ENCODE measurements at regions not wholly inside any gene's neighbourhood (a gene's known extent, or its start where the extent isn't known, plus 50 kb on each side); places are given as distances from the start of the nearest gene placed in this dataset.

- Histone ChIP-seq H3K27me3 (ENCODE audit: control insufficient read depth in 1 of 2, insufficient read depth in 2 of 2, low read length in 2 of 2) (no peaks in the 10 kb centered on the region), H3K27ac (ENCODE audit: low read length) (no peak overlapping the region), H3K4me3 (ENCODE audit: low read length in 2 of 2) (no peak overlapping the region), H3K9ac (ENCODE audit: low read length in 2 of 2) (no peak overlapping the region), H3K9me3 (ENCODE audit: control insufficient read depth in 2 of 2, low read length in 2 of 2) (no peaks in the 10 kb centered on the region), H3K36me3 (ENCODE audit: control insufficient read depth in 2 of 2, insufficient read depth in 2 of 2, low read length in 2 of 2) (no peaks in the 10 kb centered on the region), H3K4me1 (ENCODE audit: control insufficient read depth, insufficient read depth, low read length) (no peaks in the 10 kb centered on the region)
Observed at GRCh38 chr16:61390965-61391637, 645.1 kb downstream of the CDH8 start.

DNA sequence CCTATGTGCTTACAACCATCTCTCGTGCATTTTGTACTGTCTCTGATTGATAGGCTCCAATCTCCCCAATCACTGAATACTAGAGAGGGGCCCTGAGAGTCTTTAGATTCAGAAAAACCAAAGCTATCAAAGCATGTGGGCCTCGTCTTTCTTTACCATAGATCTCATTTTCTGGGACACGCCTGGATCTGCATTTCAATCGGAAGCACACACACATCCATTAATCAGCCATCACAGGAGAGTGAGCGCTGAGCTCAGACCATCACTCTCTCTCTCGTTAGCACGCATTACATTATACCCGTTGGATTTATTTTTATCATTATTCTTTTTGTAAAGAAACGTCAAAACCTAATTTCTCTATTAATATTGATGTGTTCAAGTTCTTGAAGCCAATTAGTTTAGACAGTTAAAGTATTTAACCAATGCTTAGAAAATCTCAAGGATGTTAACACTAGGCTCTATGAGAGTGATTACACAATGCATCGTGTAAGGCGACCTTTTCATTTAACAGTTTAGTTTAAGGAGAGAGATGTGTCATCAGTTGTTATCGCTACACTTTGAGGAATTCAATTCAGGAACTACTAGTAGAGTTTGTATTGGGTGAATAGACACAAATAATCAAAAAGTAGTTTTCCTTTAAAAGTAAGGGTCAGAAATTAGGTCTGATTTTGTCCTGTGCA lies 650.7 kb downstream of the CDH8 start:
- no peak overlapping the region for H3K27ac ChIP-seq (ENCODE audit: low read length)
- no peaks in the 10 kb centered on the region for H3K9me3 ChIP-seq (ENCODE audit: control insufficient read depth in 2 of 2, low read length in 2 of 2)
- no peaks in the 10 kb centered on the region for H3K36me3 ChIP-seq (ENCODE audit: control insufficient read depth in 2 of 2, insufficient read depth in 2 of 2, low read length in 2 of 2)

DNA sequence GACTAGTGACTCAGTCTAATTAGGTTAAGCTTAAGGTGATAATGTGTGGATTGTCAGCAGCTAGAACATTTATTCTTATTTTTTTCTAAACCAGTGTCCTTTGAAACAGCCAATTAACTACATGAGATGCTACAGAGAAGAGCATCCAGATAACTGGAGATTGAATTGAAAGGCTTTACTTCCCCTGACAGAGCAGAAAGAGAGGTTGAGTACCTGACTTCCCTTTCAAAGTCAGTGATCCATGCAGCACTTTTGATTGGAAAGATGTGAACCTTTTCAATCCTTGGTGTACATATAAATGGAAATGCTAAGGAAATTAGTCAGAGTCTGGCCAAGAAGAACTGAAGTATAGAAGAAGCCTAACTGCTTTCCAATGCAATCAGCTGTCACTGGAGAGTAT lies 653.8 kb downstream of the CDH8 start:
- H3K9me3 ChIP-seq (ENCODE audit: control insufficient read depth in 2 of 2, low read length in 2 of 2): no peaks in the 10 kb centered on the region
- H3K27me3 ChIP-seq (ENCODE audit: control insufficient read depth in 1 of 2, insufficient read depth in 2 of 2, low read length in 2 of 2): no peaks in the 10 kb centered on the region
- no peak overlapping the region for H3K4me3 ChIP-seq (ENCODE audit: low read length in 2 of 2)
- H3K27ac ChIP-seq (ENCODE audit: low read length): no peak overlapping the region
- no peak overlapping the region for H3K9ac ChIP-seq (ENCODE audit: low read length in 2 of 2)
- H3K36me3 ChIP-seq (ENCODE audit: control insufficient read depth in 2 of 2, insufficient read depth in 2 of 2, low read length in 2 of 2): no peaks in the 10 kb centered on the region
- H3K4me1 ChIP-seq (ENCODE audit: control insufficient read depth, insufficient read depth, low read length): no peaks in the 10 kb centered on the region

More for the DNA sequence above, 650.7 kb downstream of the CDH8 start:
- Histone ChIP-seq H3K4me1 (ENCODE audit: control insufficient read depth, insufficient read depth, low read length) (no peaks in the 10 kb centered on the region), H3K27me3 (ENCODE audit: control insufficient read depth in 1 of 2, insufficient read depth in 2 of 2, low read length in 2 of 2) (no peaks in the 10 kb centered on the region), H3K9ac (ENCODE audit: low read length in 2 of 2) (no peak overlapping the region), H3K4me3 (ENCODE audit: low read length in 2 of 2) (no peak overlapping the region)

GRCh38 chr16:61379311-61379710 lies 656.9 kb downstream of the CDH8 start:
- Histone ChIP-seq H3K27me3 (ENCODE audit: control insufficient read depth in 1 of 2, insufficient read depth in 2 of 2, low read length in 2 of 2) (no peaks in the 10 kb centered on the region), H3K4me3 (ENCODE audit: low read length in 2 of 2) (no peak overlapping the region), H3K27ac (ENCODE audit: low read length) (no peak overlapping the region), H3K36me3 (ENCODE audit: control insufficient read depth in 2 of 2, insufficient read depth in 2 of 2, low read length in 2 of 2) (no peaks in the 10 kb centered on the region), H3K9ac (ENCODE audit: low read length in 2 of 2) (no peak overlapping the region), H3K4me1 (ENCODE audit: control insufficient read depth, insufficient read depth, low read length) (no peaks in the 10 kb centered on the region), H3K9me3 (ENCODE audit: control insufficient read depth in 2 of 2, low read length in 2 of 2) (no peaks in the 10 kb centered on the region)

DNA sequence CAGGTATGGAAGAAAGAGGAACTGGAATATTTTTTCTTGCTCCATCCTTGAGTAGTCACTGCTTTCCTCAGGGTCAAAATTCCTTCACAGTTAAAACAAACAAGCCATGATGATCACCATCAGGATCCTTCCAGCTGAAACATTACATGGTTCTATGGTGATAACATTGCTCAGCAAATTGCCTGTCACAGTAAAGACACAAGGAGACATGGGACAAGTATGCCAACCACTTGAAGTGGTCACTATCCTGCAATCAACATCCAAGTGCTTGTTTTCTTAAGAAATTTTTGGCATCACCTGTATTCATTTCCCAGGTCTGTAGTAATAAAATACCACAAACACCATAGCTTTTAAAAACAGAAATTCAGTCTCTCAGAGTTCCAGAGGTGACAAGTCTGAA lies 662.2 kb downstream of the CDH8 start:
- Histone ChIP-seq H3K9ac (ENCODE audit: low read length in 2 of 2) (no peak overlapping the region), H3K4me3 (ENCODE audit: low read length in 2 of 2) (no peak overlapping the region), H3K9me3 (ENCODE audit: control insufficient read depth in 2 of 2, low read length in 2 of 2) (no peaks in the 10 kb centered on the region), H3K36me3 (ENCODE audit: control insufficient read depth in 2 of 2, insufficient read depth in 2 of 2, low read length in 2 of 2) (no peaks in the 10 kb centered on the region), H3K4me1 (ENCODE audit: control insufficient read depth, insufficient read depth, low read length) (no peaks in the 10 kb centered on the region), H3K27me3 (ENCODE audit: control insufficient read depth in 1 of 2, insufficient read depth in 2 of 2, low read length in 2 of 2) (no peaks in the 10 kb centered on the region), H3K27ac (ENCODE audit: low read length) (no peak overlapping the region)

GRCh38 chr16:61371881-61372280 lies 664.4 kb downstream of the CDH8 start:
- no peak overlapping the region for H3K27ac ChIP-seq (ENCODE audit: low read length)
- no peak overlapping the region for H3K4me3 ChIP-seq (ENCODE audit: low read length in 2 of 2)
- no peaks in the 10 kb centered on the region for H3K36me3 ChIP-seq (ENCODE audit: control insufficient read depth in 2 of 2, insufficient read depth in 2 of 2, low read length in 2 of 2)
- H3K27me3 ChIP-seq (ENCODE audit: control insufficient read depth in 1 of 2, insufficient read depth in 2 of 2, low read length in 2 of 2): no peaks in the 10 kb centered on the region
- no peak overlapping the region for H3K9ac ChIP-seq (ENCODE audit: low read length in 2 of 2)
- H3K9me3 ChIP-seq (ENCODE audit: control insufficient read depth in 2 of 2, low read length in 2 of 2): no peaks in the 10 kb centered on the region
- no peaks in the 10 kb centered on the region for H3K4me1 ChIP-seq (ENCODE audit: control insufficient read depth, insufficient read depth, low read length)

DNA sequence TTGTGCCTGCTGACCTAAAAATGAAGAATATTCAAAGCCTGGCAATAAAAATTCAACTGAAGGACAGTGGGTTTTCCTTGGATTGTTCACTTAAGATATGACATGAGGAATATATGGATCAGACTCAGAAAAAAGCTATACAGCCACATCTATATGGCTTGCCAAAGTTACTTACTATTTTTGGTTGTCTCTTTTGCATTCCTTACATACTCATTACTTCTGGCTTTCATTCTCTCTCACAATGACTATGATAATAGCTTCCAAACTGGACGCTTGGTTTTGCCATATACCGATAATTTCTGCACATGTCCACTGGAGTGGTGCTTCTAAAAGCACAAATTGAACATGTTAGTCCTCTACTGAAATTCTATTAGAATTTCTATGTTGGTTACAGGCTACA lies 664.9 kb downstream of the CDH8 start:
- Histone ChIP-seq H3K4me3 (ENCODE audit: low read length in 2 of 2) (no peak overlapping the region), H3K9ac (ENCODE audit: low read length in 2 of 2) (no peak overlapping the region), H3K36me3 (ENCODE audit: control insufficient read depth in 2 of 2, insufficient read depth in 2 of 2, low read length in 2 of 2) (no peaks in the 10 kb centered on the region), H3K4me1 (ENCODE audit: control insufficient read depth, insufficient read depth, low read length) (no peaks in the 10 kb centered on the region), H3K27me3 (ENCODE audit: control insufficient read depth in 1 of 2, insufficient read depth in 2 of 2, low read length in 2 of 2) (no peaks in the 10 kb centered on the region), H3K9me3 (ENCODE audit: control insufficient read depth in 2 of 2, low read length in 2 of 2) (no peaks in the 10 kb centered on the region), H3K27ac (ENCODE audit: low read length) (no peak overlapping the region)

GRCh38 chr16:61370564-61370963 lies 665.7 kb downstream of the CDH8 start:
- H3K27ac ChIP-seq (ENCODE audit: low read length): no peak overlapping the region
- H3K27me3 ChIP-seq (ENCODE audit: control insufficient read depth in 1 of 2, insufficient read depth in 2 of 2, low read length in 2 of 2): no peaks in the 10 kb centered on the region
- no peak overlapping the region for H3K9ac ChIP-seq (ENCODE audit: low read length in 2 of 2)
- no peaks in the 10 kb centered on the region for H3K9me3 ChIP-seq (ENCODE audit: control insufficient read depth in 2 of 2, low read length in 2 of 2)
- H3K4me1 ChIP-seq (ENCODE audit: control insufficient read depth, insufficient read depth, low read length): no peaks in the 10 kb centered on the region
- H3K36me3 ChIP-seq (ENCODE audit: control insufficient read depth in 2 of 2, insufficient read depth in 2 of 2, low read length in 2 of 2): no peaks in the 10 kb centered on the region
- H3K4me3 ChIP-seq (ENCODE audit: low read length in 2 of 2): no peak overlapping the region

- no peaks in the 10 kb centered on the region for H3K27me3 ChIP-seq (ENCODE audit: control insufficient read depth in 1 of 2, insufficient read depth in 2 of 2, low read length in 2 of 2)
- no peaks in the 10 kb centered on the region for H3K36me3 ChIP-seq (ENCODE audit: control insufficient read depth in 2 of 2, insufficient read depth in 2 of 2, low read length in 2 of 2)
- no peak overlapping the region for H3K4me3 ChIP-seq (ENCODE audit: low read length in 2 of 2)
- no peaks in the 10 kb centered on the region for H3K9me3 ChIP-seq (ENCODE audit: control insufficient read depth in 2 of 2, low read length in 2 of 2)
- no peak overlapping the region for H3K27ac ChIP-seq (ENCODE audit: low read length)
- H3K9ac ChIP-seq (ENCODE audit: low read length in 2 of 2): no peak overlapping the region
- H3K4me1 ChIP-seq (ENCODE audit: control insufficient read depth, insufficient read depth, low read length): no peaks in the 10 kb centered on the region
Observed at GRCh38 chr16:61366006-61366405, 670.2 kb downstream of the CDH8 start.

DNA sequence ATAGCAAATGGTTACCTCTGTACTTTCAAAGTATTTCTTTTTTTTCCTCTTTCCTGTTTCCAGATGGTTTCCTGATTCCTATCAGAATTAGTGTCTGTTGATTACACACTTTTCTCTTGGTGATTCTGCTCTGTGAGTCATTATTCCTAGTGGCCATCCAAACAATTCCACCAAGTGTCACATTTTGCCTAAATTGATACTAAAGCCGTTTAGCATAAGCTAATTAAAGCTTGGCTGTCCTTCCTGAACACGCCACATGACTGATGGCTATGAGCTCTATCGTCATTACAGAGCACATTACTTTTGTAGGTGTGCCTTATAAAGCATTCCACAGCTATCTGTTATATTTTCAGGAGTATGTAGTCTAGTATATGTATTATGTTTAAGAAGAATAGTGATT lies 671.2 kb downstream of the CDH8 start:
- no peaks in the 10 kb centered on the region for H3K4me1 ChIP-seq (ENCODE audit: control insufficient read depth, insufficient read depth, low read length)
- no peaks in the 10 kb centered on the region for H3K9me3 ChIP-seq (ENCODE audit: control insufficient read depth in 2 of 2, low read length in 2 of 2)
- no peaks in the 10 kb centered on the region for H3K36me3 ChIP-seq (ENCODE audit: control insufficient read depth in 2 of 2, insufficient read depth in 2 of 2, low read length in 2 of 2)
- H3K27me3 ChIP-seq (ENCODE audit: control insufficient read depth in 1 of 2, insufficient read depth in 2 of 2, low read length in 2 of 2): no peaks in the 10 kb centered on the region
- no peak overlapping the region for H3K27ac ChIP-seq (ENCODE audit: low read length)
- no peak overlapping the region for H3K9ac ChIP-seq (ENCODE audit: low read length in 2 of 2)
- H3K4me3 ChIP-seq (ENCODE audit: low read length in 2 of 2): no peak overlapping the region

DNA sequence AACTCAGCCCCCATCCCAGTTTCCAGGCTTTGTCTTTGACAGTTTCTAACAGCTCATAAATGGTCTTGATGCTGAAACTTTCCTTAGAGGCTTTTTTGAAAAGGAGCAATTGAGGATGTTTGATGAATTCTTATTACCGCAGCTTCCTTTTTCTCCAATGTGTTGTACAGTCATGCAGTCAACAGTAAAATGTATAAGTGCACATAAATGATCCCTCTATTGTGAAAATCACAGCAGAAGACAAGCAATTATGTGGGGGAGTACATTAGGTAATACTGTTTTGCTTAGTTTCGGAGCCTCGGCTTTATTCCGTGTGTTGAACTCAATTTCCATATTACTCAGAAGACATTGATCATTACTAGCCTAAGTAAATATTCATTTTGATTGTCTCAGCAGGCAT lies 673.7 kb downstream of the CDH8 start:
- Histone ChIP-seq H3K4me1 (ENCODE audit: control insufficient read depth, insufficient read depth, low read length) (no peaks in the 10 kb centered on the region), H3K27ac (ENCODE audit: low read length) (no peak overlapping the region), H3K9ac (ENCODE audit: low read length in 2 of 2) (no peak overlapping the region), H3K36me3 (ENCODE audit: control insufficient read depth in 2 of 2, insufficient read depth in 2 of 2, low read length in 2 of 2) (no peaks in the 10 kb centered on the region), H3K4me3 (ENCODE audit: low read length in 2 of 2) (no peak overlapping the region), H3K9me3 (ENCODE audit: control insufficient read depth in 2 of 2, low read length in 2 of 2) (no peaks in the 10 kb centered on the region), H3K27me3 (ENCODE audit: control insufficient read depth in 1 of 2, insufficient read depth in 2 of 2, low read length in 2 of 2) (no peaks in the 10 kb centered on the region)
